ENCODE measurements at regions not wholly inside any gene's neighbourhood (a gene's known extent, or its start where the extent isn't known, plus 50 kb on each side); places are given as distances from the start of the nearest gene placed in this dataset.
A peak's percentile ranks its signal among the peaks of the same experiment; 100 is the strongest.
"Not testable (repeated sequence)": the region's sequence is repeated elsewhere in the genome, so short reads cannot be mapped to it uniquely, and the experiment has no call there.

GRCh38 chr20:57777911-57778310 is 68.1 kb upstream of the PMEPA1 start:
- no peaks in the 10 kb centered on the region for H3K4me1 ChIP-seq (ENCODE audit: insufficient read depth, low read length)
- Mint-ChIP-seq H3K27me3 (peaks cover 11 to 31% of the 10 kb centered on the region in 2 donors), H3K4me1 (no peaks in the 10 kb centered on the region), H3K9me3 (no peaks in the 10 kb centered on the region), H3K4me3 (no peak overlapping the region), H3K36me3 (no peaks in the 10 kb centered on the region), H3K27ac (no peak overlapping the region)
- CTCF ChIA-PET: no interaction called here
- H3K27me3 ChIP-seq (ENCODE audit: insufficient read depth, low read length, poor library complexity, severe bottlenecking): no peaks in the 10 kb centered on the region
- POLR2A ChIA-PET: no interaction called here
- DNase-seq: no peak
- no peak overlapping the region for H3K27ac ChIP-seq (ENCODE audit: low read depth, low read length)
- H3K36me3 ChIP-seq (ENCODE audit: insufficient read depth, low read length): no peaks in the 10 kb centered on the region
- no peak overlapping the region for H3K4me3 ChIP-seq (ENCODE audit: low read length)
- no peaks in the 10 kb centered on the region for H3K9me3 ChIP-seq (ENCODE audit: low read length)

GRCh38 chr20:57774951-57775350 is 65.1 kb upstream of the PMEPA1 start:
- no peaks in the 10 kb centered on the region for H3K27me3 ChIP-seq (ENCODE audit: insufficient read depth, low read length, poor library complexity, severe bottlenecking)
- no peak overlapping the region for H3K4me3 ChIP-seq (ENCODE audit: low read length)
- no peak for DNase-seq
- ChIA-PET CTCF (no interaction called here), POLR2A (no interaction called here)
- Mint-ChIP-seq H3K36me3 (no peaks in the 10 kb centered on the region), H3K27ac (peak overlapping the region in 1 of 8 donors; percentile 43), H3K4me3 (no peak overlapping the region), H3K9me3 (no peaks in the 10 kb centered on the region), H3K27me3 (peaks cover 11 to 26% of the 10 kb centered on the region in 2 donors), H3K4me1 (peaks cover 0 to 3% (median 0%) of the 10 kb centered on the region in 3 donors)
- H3K9me3 ChIP-seq (ENCODE audit: low read length): no peaks in the 10 kb centered on the region
- H3K27ac ChIP-seq (ENCODE audit: low read depth, low read length): no peak overlapping the region
- H3K36me3 ChIP-seq (ENCODE audit: insufficient read depth, low read length): no peaks in the 10 kb centered on the region
- no peaks in the 10 kb centered on the region for H3K4me1 ChIP-seq (ENCODE audit: insufficient read depth, low read length)

- Mint-ChIP-seq H3K9me3 (no peaks in the 10 kb centered on the region), H3K27me3 (peaks cover 12 to 33% of the 10 kb centered on the region in 2 donors), H3K27ac (no peak overlapping the region), H3K4me1 (peaks cover 0 to 3% (median 0%) of the 10 kb centered on the region in 3 donors), H3K4me3 (no peak overlapping the region), H3K36me3 (no peaks in the 10 kb centered on the region)
- no peak overlapping the region for H3K27ac ChIP-seq (ENCODE audit: low read depth, low read length)
- H3K4me1 ChIP-seq (ENCODE audit: insufficient read depth, low read length): no peaks in the 10 kb centered on the region
- H3K4me3 ChIP-seq (ENCODE audit: low read length): no peak overlapping the region
- H3K36me3 ChIP-seq (ENCODE audit: insufficient read depth, low read length): no peaks in the 10 kb centered on the region
- H3K9me3 ChIP-seq (ENCODE audit: low read length): no peaks in the 10 kb centered on the region
- POLR2A ChIA-PET: interaction anchor here (0.7 kb wide), 1 partner anchor 11 kb away, joined by 3 read pairs; no protein-coding TSS in a partner anchor
- H3K27me3 ChIP-seq (ENCODE audit: insufficient read depth, low read length, poor library complexity, severe bottlenecking): no peaks in the 10 kb centered on the region
- CTCF ChIA-PET: no interaction called here
- DNase-seq: no peak
Observed at GRCh38 chr20:57774111-57774880, 64.5 kb upstream of the PMEPA1 start.

- Histone ChIP-seq H3K36me3 (ENCODE audit: insufficient read depth, low read length) (no peaks in the 10 kb centered on the region), H3K27me3 (ENCODE audit: insufficient read depth, low read length, poor library complexity, severe bottlenecking) (no peaks in the 10 kb centered on the region), H3K4me1 (ENCODE audit: insufficient read depth, low read length) (no peaks in the 10 kb centered on the region), H3K9me3 (ENCODE audit: low read length) (no peaks in the 10 kb centered on the region), H3K4me3 (ENCODE audit: low read length) (no peak overlapping the region), H3K27ac (ENCODE audit: low read depth, low read length) (no peak overlapping the region)
- Mint-ChIP-seq H3K4me3 (no peak overlapping the region), H3K9me3 (no peaks in the 10 kb centered on the region), H3K27me3 (peaks cover 13 to 28% of the 10 kb centered on the region in 2 donors), H3K4me1 (peaks cover 0 to 3% (median 0%) of the 10 kb centered on the region in 3 donors), H3K36me3 (no peaks in the 10 kb centered on the region), H3K27ac (no peak overlapping the region)
- CTCF ChIA-PET: no interaction called here
- DNase-seq: no peak
- POLR2A ChIA-PET: no interaction called here
Observed at GRCh38 chr20:57773059-57773815, 63.4 kb upstream of the PMEPA1 start.

- Mint-ChIP-seq H3K36me3 (no peaks in the 10 kb centered on the region), H3K9me3 (no peaks in the 10 kb centered on the region), H3K27ac (no peak overlapping the region), H3K4me3 (no peak overlapping the region), H3K27me3 (peaks cover 15 to 33% of the 10 kb centered on the region in 2 donors), H3K4me1 (peaks cover 0 to 3% (median 0%) of the 10 kb centered on the region in 3 donors)
- Histone ChIP-seq H3K27ac (ENCODE audit: low read depth, low read length) (no peak overlapping the region), H3K4me1 (ENCODE audit: insufficient read depth, low read length) (no peaks in the 10 kb centered on the region), H3K27me3 (ENCODE audit: insufficient read depth, low read length, poor library complexity, severe bottlenecking) (no peaks in the 10 kb centered on the region), H3K36me3 (ENCODE audit: insufficient read depth, low read length) (no peaks in the 10 kb centered on the region), H3K9me3 (ENCODE audit: low read length) (no peaks in the 10 kb centered on the region), H3K4me3 (ENCODE audit: low read length) (no peak overlapping the region)
- peak in 1 of 5 donors; percentile 64 for DNase-seq
- ChIA-PET CTCF (no interaction called here), POLR2A (no interaction called here)
Observed at GRCh38 chr20:57772349-57772964, 62.6 kb upstream of the PMEPA1 start.

GRCh38 chr20:57770852-57771720 is 61.3 kb upstream of the PMEPA1 start:
- H3K27me3 Mint-ChIP-seq: peaks cover 16 to 33% of the 10 kb centered on the region in 2 donors
- POLR2A ChIA-PET: no interaction called here

GRCh38 chr20:57770401-57770800 is 60.6 kb upstream of the PMEPA1 start:
- POLR2A ChIA-PET; H3K4me3 Mint-ChIP-seq; H3K4me1 Mint-ChIP-seq; CTCF ChIA-PET; H3K36me3 Mint-ChIP-seq; DNase-seq; H3K27ac Mint-ChIP-seq; H3K4me1 ChIP-seq (ENCODE audit: insufficient read depth, low read length); H3K9me3 ChIP-seq (ENCODE audit: low read length); H3K27me3 ChIP-seq (ENCODE audit: insufficient read depth, low read length, poor library complexity, severe bottlenecking); H3K36me3 ChIP-seq (ENCODE audit: insufficient read depth, low read length); H3K4me3 ChIP-seq (ENCODE audit: low read length); H3K9me3 Mint-ChIP-seq; H3K27ac ChIP-seq (ENCODE audit: low read depth, low read length): not testable (repeated sequence)
- peaks cover 16 to 34% of the 10 kb centered on the region in 2 donors for H3K27me3 Mint-ChIP-seq

More at GRCh38 chr20:57770852-57771720, 61.3 kb upstream of the PMEPA1 start:
- Histone ChIP-seq H3K4me1 (ENCODE audit: insufficient read depth, low read length) (no peaks in the 10 kb centered on the region), H3K9me3 (ENCODE audit: low read length) (no peaks in the 10 kb centered on the region), H3K36me3 (ENCODE audit: insufficient read depth, low read length) (no peaks in the 10 kb centered on the region), H3K27ac (ENCODE audit: low read depth, low read length) (no peak overlapping the region), H3K4me3 (ENCODE audit: low read length) (no peak overlapping the region), H3K27me3 (ENCODE audit: insufficient read depth, low read length, poor library complexity, severe bottlenecking) (no peaks in the 10 kb centered on the region)
- DNase-seq: no peak
- peaks cover 0 to 1% (median 0%) of the 10 kb centered on the region in 5 donors for H3K9me3 Mint-ChIP-seq
- CTCF ChIA-PET: no interaction called here
- H3K4me1 Mint-ChIP-seq: peaks cover 0 to 3% (median 0%) of the 10 kb centered on the region in 3 donors
- no peak overlapping the region for H3K4me3 Mint-ChIP-seq
- H3K36me3 Mint-ChIP-seq: peaks cover 0 to 3% (median 0%) of the 10 kb centered on the region in 3 donors
- H3K27ac Mint-ChIP-seq: peak overlapping the region in 1 of 8 donors; percentile 3
